ENCODE measurements at regions not wholly inside any gene's neighbourhood (a gene's known extent, or its start where the extent isn't known, plus 50 kb on each side); places are given as distances from the start of the nearest gene placed in this dataset.

GRCh38 chr2:136286423-136286822, 168.5 kb upstream of the CXCR4 start:
- H3K27ac ChIP-seq (ENCODE audit: low read depth, low read length) = no peak overlapping the region
- no peaks in the 10 kb centered on the region for H3K36me3 ChIP-seq (ENCODE audit: control insufficient read depth, insufficient read depth, low read length)
- no peak for TF ChIP-seq CTCF (conservative IDR thresholded peaks at IDR 0.05)
- no peaks in the 10 kb centered on the region for H3K9me3 ChIP-seq (ENCODE audit: control insufficient read depth, low read length)
- H3K4me3 Mint-ChIP-seq = no peak overlapping the region
- no peaks in the 10 kb centered on the region for H3K36me3 Mint-ChIP-seq (ENCODE audit: low read depth)
- no peaks in the 10 kb centered on the region for H3K9me3 Mint-ChIP-seq
- DNase-seq = no peak
- peaks cover 23% of the 10 kb centered on the region for H3K4me1 Mint-ChIP-seq
- H3K4me1 ChIP-seq (ENCODE audit: control insufficient read depth, insufficient read depth, low read length) = peaks cover 4% of the 10 kb centered on the region
- no peak overlapping the region for H3K9ac ChIP-seq (ENCODE audit: extremely low read depth, low read length, poor library complexity, severe bottlenecking)
- WGBS, 2 experiments (ENCODE audit: insufficient coverage in 1 of 2, insufficient read length in 1 of 2) = 86 to 90% methylated on average over 2 to 3 of the region's 3 CpGs
- no peaks in the 10 kb centered on the region for H3K27me3 Mint-ChIP-seq (ENCODE audit: insufficient read depth)
- no peak overlapping the region for H3K27ac Mint-ChIP-seq
- H3K4me3 ChIP-seq (ENCODE audit: low read length) = no peak overlapping the region
- H3K27me3 ChIP-seq (ENCODE audit: control insufficient read depth, insufficient read depth, low read length, poor library complexity, severe bottlenecking) = no peaks in the 10 kb centered on the region

GRCh38 chr2:136284226-136285119, 166.5 kb upstream of the CXCR4 start:
- peaks cover 35% of the 10 kb centered on the region for H3K4me1 Mint-ChIP-seq
- no peak for DNase-seq
- no peak overlapping the region for H3K27ac ChIP-seq (ENCODE audit: low read depth, low read length)
- no peaks in the 10 kb centered on the region for H3K9me3 Mint-ChIP-seq
- H3K9ac ChIP-seq (ENCODE audit: extremely low read depth, low read length, poor library complexity, severe bottlenecking) = no peak overlapping the region
- no peaks in the 10 kb centered on the region for H3K27me3 Mint-ChIP-seq (ENCODE audit: insufficient read depth)
- no peaks in the 10 kb centered on the region for H3K27me3 ChIP-seq (ENCODE audit: control insufficient read depth, insufficient read depth, low read length, poor library complexity, severe bottlenecking)
- no peak overlapping the region for H3K27ac Mint-ChIP-seq
- no peaks in the 10 kb centered on the region for H3K9me3 ChIP-seq (ENCODE audit: control insufficient read depth, low read length)
- no peak overlapping the region for H3K4me3 Mint-ChIP-seq
- no peak for TF ChIP-seq CTCF (conservative IDR thresholded peaks at IDR 0.05)
- no peaks in the 10 kb centered on the region for H3K36me3 Mint-ChIP-seq (ENCODE audit: low read depth)
- no peaks in the 10 kb centered on the region for H3K36me3 ChIP-seq (ENCODE audit: control insufficient read depth, insufficient read depth, low read length)
- WGBS, 2 experiments (ENCODE audit: insufficient coverage in 1 of 2, insufficient read length in 1 of 2) = 91 to 93% methylated on average over 4 of the region's 4 CpGs
- peaks cover 10% of the 10 kb centered on the region for H3K4me1 ChIP-seq (ENCODE audit: control insufficient read depth, insufficient read depth, low read length)
- H3K4me3 ChIP-seq (ENCODE audit: low read length) = no peak overlapping the region

GRCh38 chr2:136282251-136282650, 164.3 kb upstream of the CXCR4 start:
- no peaks in the 10 kb centered on the region for H3K27me3 Mint-ChIP-seq (ENCODE audit: insufficient read depth)
- TF ChIP-seq CTCF (conservative IDR thresholded peaks at IDR 0.05) = peak; percentile 61
- Histone ChIP-seq H3K4me1 (ENCODE audit: control insufficient read depth, insufficient read depth, low read length) (peaks cover 10% of the 10 kb centered on the region), H3K36me3 (ENCODE audit: control insufficient read depth, insufficient read depth, low read length) (no peaks in the 10 kb centered on the region), H3K9me3 (ENCODE audit: control insufficient read depth, low read length) (no peaks in the 10 kb centered on the region), H3K27ac (ENCODE audit: low read depth, low read length) (no peak overlapping the region), H3K27me3 (ENCODE audit: control insufficient read depth, insufficient read depth, low read length, poor library complexity, severe bottlenecking) (no peaks in the 10 kb centered on the region), H3K4me3 (ENCODE audit: low read length) (no peak overlapping the region), H3K9ac (ENCODE audit: extremely low read depth, low read length, poor library complexity, severe bottlenecking) (no peak overlapping the region)
- peak; percentile 53 for DNase-seq
- no peaks in the 10 kb centered on the region for H3K9me3 Mint-ChIP-seq
- H3K36me3 Mint-ChIP-seq (ENCODE audit: low read depth) = no peaks in the 10 kb centered on the region
- 71 to 100% methylated on average over 4 to 6 of the region's 6 CpGs for WGBS, 2 experiments (ENCODE audit: insufficient coverage in 1 of 2, insufficient read length in 1 of 2)
- H3K4me1 Mint-ChIP-seq = peaks cover 36% of the 10 kb centered on the region
- H3K4me3 Mint-ChIP-seq = no peak overlapping the region
- peak overlapping the region; percentile 62 for H3K27ac Mint-ChIP-seq
